ENCODE measurements at regions not wholly inside any gene's neighbourhood (a gene's known extent, or its start where the extent isn't known, plus 50 kb on each side); places are given as distances from the start of the nearest gene placed in this dataset.

DNA sequence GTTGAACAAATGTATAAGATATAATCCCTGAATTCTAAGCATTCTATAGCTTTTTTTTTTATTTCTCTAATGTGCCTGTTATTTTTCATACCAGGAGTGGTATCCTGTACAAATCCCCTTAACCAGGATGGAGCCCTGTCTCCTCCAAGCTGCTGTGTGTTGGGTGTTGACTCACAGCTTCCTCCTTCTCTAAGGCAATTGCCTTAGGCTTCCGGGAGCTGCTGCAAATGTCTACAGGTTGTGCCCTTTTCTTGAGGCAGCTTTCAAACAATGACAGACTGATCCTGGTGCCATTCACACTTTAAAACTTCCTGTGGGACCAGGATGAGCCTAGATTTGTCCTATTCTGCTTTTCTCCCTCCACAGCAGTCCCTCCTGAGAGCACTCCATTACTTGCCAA, 173.2 kb downstream of the BTBD3 start (continued):
- TF ChIP-seq, protein P1, sequence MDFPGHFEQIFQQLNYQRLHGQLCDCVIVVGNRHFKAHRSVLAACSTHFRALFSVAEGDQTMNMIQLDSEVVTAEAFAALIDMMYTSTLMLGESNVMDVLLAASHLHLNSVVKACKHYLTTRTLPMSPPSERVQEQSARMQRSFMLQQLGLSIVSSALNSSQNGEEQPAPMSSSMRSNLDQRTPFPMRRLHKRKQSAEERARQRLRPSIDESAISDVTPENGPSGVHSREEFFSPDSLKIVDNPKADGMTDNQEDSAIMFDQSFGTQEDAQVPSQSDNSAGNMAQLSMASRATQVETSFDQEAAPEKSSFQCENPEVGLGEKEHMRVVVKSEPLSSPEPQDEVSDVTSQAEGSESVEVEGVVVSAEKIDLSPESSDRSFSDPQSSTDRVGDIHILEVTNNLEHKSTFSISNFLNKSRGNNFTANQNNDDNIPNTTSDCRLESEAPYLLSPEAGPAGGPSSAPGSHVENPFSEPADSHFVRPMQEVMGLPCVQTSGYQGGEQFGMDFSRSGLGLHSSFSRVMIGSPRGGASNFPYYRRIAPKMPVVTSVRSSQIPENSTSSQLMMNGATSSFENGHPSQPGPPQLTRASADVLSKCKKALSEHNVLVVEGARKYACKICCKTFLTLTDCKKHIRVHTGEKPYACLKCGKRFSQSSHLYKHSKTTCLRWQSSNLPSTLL (IDR thresholded peaks at IDR 0.05) = no peak
- no peak for TF ChIP-seq EP300 (IDR thresholded peaks at IDR 0.05; ENCODE audit: low read length)
- TF ChIP-seq STAG1 (CRISPR knock-in tag; IDR thresholded peaks at IDR 0.05; ENCODE audit: borderline replicate concordance) = no peak
- TF ChIP-seq, protein P2, sequence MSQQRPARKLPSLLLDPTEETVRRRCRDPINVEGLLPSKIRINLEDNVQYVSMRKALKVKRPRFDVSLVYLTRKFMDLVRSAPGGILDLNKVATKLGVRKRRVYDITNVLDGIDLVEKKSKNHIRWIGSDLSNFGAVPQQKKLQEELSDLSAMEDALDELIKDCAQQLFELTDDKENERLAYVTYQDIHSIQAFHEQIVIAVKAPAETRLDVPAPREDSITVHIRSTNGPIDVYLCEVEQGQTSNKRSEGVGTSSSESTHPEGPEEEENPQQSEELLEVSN (IDR thresholded peaks at IDR 0.05; ENCODE audit: borderline replicate concordance in 1 of 2, extremely low read depth in 1 of 2, insufficient read depth in 1 of 2, insufficient read length in 1 of 2, low read depth in 1 of 2, low read length in 1 of 2, poor library complexity in 1 of 2, severe bottlenecking in 1 of 2) = no peak
- TF ChIP-seq PTBP1 (IDR thresholded peaks at IDR 0.05; ENCODE audit: low read depth, low read length) = no peak

DNA sequence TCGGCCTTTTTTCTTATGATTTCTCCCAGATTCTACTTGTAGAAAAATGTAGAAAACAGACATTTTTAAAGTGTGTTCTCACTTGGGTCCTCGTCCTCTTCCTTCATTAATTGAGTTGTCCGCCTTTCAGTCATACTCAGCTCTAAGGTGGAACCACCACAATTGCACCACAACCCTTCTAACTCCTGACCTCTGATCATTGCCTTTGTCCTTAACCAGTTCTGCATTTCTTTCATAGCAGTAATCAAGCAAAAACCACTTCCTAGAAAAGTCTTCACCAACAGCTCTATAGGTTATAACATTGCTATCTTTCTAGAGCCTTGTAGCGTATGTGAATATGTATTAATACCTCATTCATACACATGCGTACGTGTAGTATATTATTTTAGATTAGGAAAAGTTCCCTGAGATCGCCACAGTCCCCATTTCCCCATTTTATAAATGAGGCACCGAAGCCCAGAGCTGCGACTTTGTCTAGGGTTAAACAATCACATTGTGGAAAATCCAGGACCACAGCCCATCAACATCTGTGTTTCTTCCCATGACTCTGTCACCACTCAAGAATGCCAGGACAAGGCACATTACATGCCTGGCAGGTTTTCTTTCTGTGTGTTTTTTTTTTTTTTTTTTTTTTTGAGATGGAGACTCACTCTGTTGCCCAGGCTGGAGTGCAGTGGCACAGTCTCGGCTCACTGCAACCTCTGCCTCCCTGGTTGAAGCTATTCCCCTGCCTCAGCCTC, 175.5 kb downstream of the BTBD3 start:
- in situ Hi-C loops (cut with MboI) = no loop called here
- Histone ChIP-seq H3K9me3 (replicated peaks; ENCODE audit: control insufficient read depth, insufficient read depth, low read depth, low read length) (no peaks in the 10 kb centered on the region), H3K4me3 (no peak overlapping the region), H3K36me3 (ENCODE audit: control insufficient read depth, insufficient read depth, low read length) (no peaks in the 10 kb centered on the region), H2AFZ (ENCODE audit: low read depth, low read length) (no peak overlapping the region), H3K9ac (ENCODE audit: insufficient read depth in 1 of 2, low read depth in 2 of 2, low read length in 2 of 2) (no peak overlapping the region), H3K4me1 (replicated peaks in 1 of 2; ENCODE audit: control insufficient read depth in 2 of 2, insufficient read depth in 2 of 2, low read length in 2 of 2) (no peaks in the 10 kb centered on the region), H4K20me1 (replicated peaks; ENCODE audit: control insufficient read depth, insufficient read depth, low read length) (no peaks in the 10 kb centered on the region), H3K27ac (ENCODE audit: extremely low read depth, low read depth, low read length) (no peak overlapping the region), H3K9me1 (ENCODE audit: control insufficient read depth, insufficient read depth, low read length) (no peaks in the 10 kb centered on the region), H3K79me2 (ENCODE audit: control insufficient read depth, insufficient read depth, low read length) (no peaks in the 10 kb centered on the region), H3K27me3 (ENCODE audit: control insufficient read depth in 2 of 2, insufficient read depth in 2 of 2, low read length in 2 of 2) (no peaks in the 10 kb centered on the region), H3K4me2 (ENCODE audit: insufficient read depth, low read length) (no peak overlapping the region)
- intact Hi-C loops (cut with micrococcal nuclease) = no loop called here
- no TSS peak for BruUV-seq (replicated peaks)
- FAIRE-seq (no peak), DNase-seq (ENCODE audit: extremely low read depth in 1 of 4, low spot score in 3 of 4) (no peak), ATAC-seq (no peak)
- ChIA-PET POLR2A (no interaction called here), CTCF (ENCODE audit: low intra/inter-chr PET ratio) (no interaction called here)
- 0% methylated on average over 9 of the region's 10 CpGs for WGBS (ENCODE audit: insufficient coverage, low coverage, missing lambda C conversion rate)
- TF ChIP-seq ZNF696 (CRISPR knock-in tag; conservative IDR thresholded peaks at IDR 0.05) (no peak), HMGN3 (IDR thresholded peaks at IDR 0.05; ENCODE audit: borderline replicate concordance, extremely low read depth, insufficient read length, low read depth, low read length) (no peak), EWSR1 (IDR thresholded peaks at IDR 0.05; ENCODE audit: borderline replicate concordance, low read depth, partially characterized antibody) (no peak), ADNP (tag; IDR thresholded peaks at IDR 0.05) (no peak)
